ENCODE measurements at regions not wholly inside any gene's neighbourhood (a gene's known extent, or its start where the extent isn't known, plus 50 kb on each side); places are given as distances from the start of the nearest gene placed in this dataset.

GRCh38 chr4:14222377-14223029 lies 595.0 kb upstream of the BOD1L1 start:
- Histone ChIP-seq H3K36me3 (no peaks in the 10 kb centered on the region), H3K4me3 (no peak overlapping the region), H3K27me3 (replicated peaks in 1 of 7) (no peaks in the 10 kb centered on the region), H3K27ac (no peak overlapping the region), H3K4me1 (no peaks in the 10 kb centered on the region), H3K9me3 (no peaks in the 10 kb centered on the region)
- intact Hi-C loops (cut with DNase I; ENCODE audit: low total_unique reads) = no loop called here
- TF ChIP-seq CTCF (IDR thresholded peaks at IDR 0.05 in 8 of 11, conservative IDR thresholded peaks at IDR 0.05 in 3 of 11) (no peak), POLR2AphosphoS5 (IDR thresholded peaks at IDR 0.05) (no peak), POLR2A (IDR thresholded peaks at IDR 0.05) (no peak)
- WGBS, 5 donors = 78 to 89% (median 83%) methylated on average over 4 of the region's 4 CpGs
- DNase-seq = no peak

- 89 to 98% (median 93%) methylated on average over 1 of the region's 1 CpG for WGBS, 5 donors
- H3K4me3 ChIP-seq = no peak overlapping the region
- no peaks in the 10 kb centered on the region for H3K27me3 ChIP-seq (replicated peaks in 1 of 7)
- H3K9me3 ChIP-seq = no peaks in the 10 kb centered on the region
- no peak overlapping the region for H3K27ac ChIP-seq
- no peaks in the 10 kb centered on the region for H3K4me1 ChIP-seq
- no peaks in the 10 kb centered on the region for H3K36me3 ChIP-seq
- TF ChIP-seq POLR2A (IDR thresholded peaks at IDR 0.05) = no peak
- intact Hi-C loops (cut with DNase I; ENCODE audit: low total_unique reads) = no loop called here
- no peak for DNase-seq
These were observed 595.9 kb upstream of the BOD1L1 start for GRCh38 chr4:14223461-14223860.

GRCh38 chr4:14225688-14226207 lies 598.2 kb upstream of the BOD1L1 start:
- TF ChIP-seq POLR2A (IDR thresholded peaks at IDR 0.05) = no peak
- no peak for TF ChIP-seq POLR2AphosphoS5 (IDR thresholded peaks at IDR 0.05)
- no peak for TF ChIP-seq CTCF (IDR thresholded peaks at IDR 0.05 in 8 of 11, conservative IDR thresholded peaks at IDR 0.05 in 3 of 11)
- DNase-seq = no peak

GRCh38 chr4:14233126-14233525 lies 605.6 kb upstream of the BOD1L1 start:
- WGBS, 5 donors = 41 to 76% (median 57%) methylated on average over 1 of the region's 1 CpG
- H3K9me3 ChIP-seq = no peaks in the 10 kb centered on the region
- no peak overlapping the region for H3K4me3 ChIP-seq

More at GRCh38 chr4:14225688-14226207, 598.2 kb upstream of the BOD1L1 start:
- H3K27me3 ChIP-seq (replicated peaks in 1 of 7) = no peaks in the 10 kb centered on the region
- no peak overlapping the region for H3K4me3 ChIP-seq
- intact Hi-C loops (cut with DNase I; ENCODE audit: low total_unique reads) = no loop called here
- H3K4me1 ChIP-seq = no peaks in the 10 kb centered on the region
- no peaks in the 10 kb centered on the region for H3K36me3 ChIP-seq
- WGBS, 5 donors = 76 to 82% (median 78%) methylated on average over 3 of the region's 3 CpGs
- H3K9me3 ChIP-seq = no peaks in the 10 kb centered on the region
- no peak overlapping the region for H3K27ac ChIP-seq

More at GRCh38 chr4:14233126-14233525, 605.6 kb upstream of the BOD1L1 start:
- no peaks in the 10 kb centered on the region for H3K36me3 ChIP-seq
- H3K27me3 ChIP-seq (replicated peaks in 1 of 7) = no peaks in the 10 kb centered on the region
- no peaks in the 10 kb centered on the region for H3K4me1 ChIP-seq
- no peak overlapping the region for H3K27ac ChIP-seq
- TF ChIP-seq POLR2AphosphoS5 (IDR thresholded peaks at IDR 0.05) (no peak), CTCF (IDR thresholded peaks at IDR 0.05 in 8 of 11, conservative IDR thresholded peaks at IDR 0.05 in 3 of 11) (no peak), POLR2A (IDR thresholded peaks at IDR 0.05) (no peak)
- no peak for DNase-seq
- intact Hi-C loops (cut with DNase I; ENCODE audit: low total_unique reads) = no loop called here

Data from spleen (tissue), 11 donors.